Epithelial cell of proximal tubule (primary cell): ENCODE measurements at regions not wholly inside any gene's neighbourhood (a gene's known extent, or its start where the extent isn't known, plus 50 kb on each side); places are given as distances from the start of the nearest gene placed in this dataset.

ENCODE experiments used
- DNase-seq: peaks from one replicate; pipeline ENCODE4 v3.0.0-alpha.2; 2011; ENCODE audit warnings: low read depth
- H3K4me3 ChIP-seq: 2 replicates; pipeline ENCODE4 v1.5.1; 2011; ENCODE audit warnings: low read depth, mild to moderate bottlenecking, low read length
- CTCF ChIP-seq: conservative IDR thresholded peaks from 2 replicates; pipeline ENCODE4 v1.5.1; 2012; ENCODE audit warnings: low read depth, mild to moderate bottlenecking, low read length

- DNase-seq, result no peak
- H3K4me3 ChIP-seq, result no peak overlapping the region
- no peak for TF ChIP-seq CTCF
These were observed 1820.1 kb upstream of the LRRTM1 start for GRCh38 chr2:82124629-82125028.

- no peak overlapping the region for H3K4me3 ChIP-seq
- no peak for TF ChIP-seq CTCF
- DNase-seq, result no peak
These were observed 1816.1 kb upstream of the LRRTM1 start for GRCh38 chr2:82120654-82121053.

- TF ChIP-seq CTCF, result no peak
- DNase-seq, result no peak
- H3K4me3 ChIP-seq, result no peak overlapping the region
These were observed 1815.6 kb upstream of the LRRTM1 start for GRCh38 chr2:82120115-82120514.

- H3K4me3 ChIP-seq, result no peak overlapping the region
- TF ChIP-seq CTCF, result no peak
These were observed 1804.9 kb upstream of the LRRTM1 start for GRCh38 chr2:82109418-82109817.

GRCh38 chr2:82098617-82099016 lies 1794.1 kb upstream of the LRRTM1 start:
- no peak for TF ChIP-seq CTCF
- DNase-seq, result no peak
- no peak overlapping the region for H3K4me3 ChIP-seq

More at GRCh38 chr2:82109418-82109817, 1804.9 kb upstream of the LRRTM1 start:
- DNase-seq, result no peak

- H3K4me3 ChIP-seq, result no peak overlapping the region
- no peak for TF ChIP-seq CTCF
- no peak for DNase-seq
These were observed 1785.0 kb upstream of the LRRTM1 start for GRCh38 chr2:82089518-82089917.

- TF ChIP-seq CTCF, result no peak
- H3K4me3 ChIP-seq, result no peak overlapping the region
- DNase-seq, result no peak
These were observed 1780.3 kb upstream of the LRRTM1 start for GRCh38 chr2:82084679-82085392.
